Upper lobe of right lung (tissue), 1 donor: ENCODE measurements at regions not wholly inside any gene's neighbourhood (a gene's known extent, or its start where the extent isn't known, plus 50 kb on each side); places are given as distances from the start of the nearest gene placed in this dataset.

ENCODE experiments used
- ATAC-seq: fragments of 200-7000 bp; cut with Tn5 transposase; one replicate; pipeline ENCODE4 v1.9.1; 2020; ENCODE audit warnings: mild to moderate bottlenecking, moderate library complexity
- DNase-seq: peaks from one replicate; pipeline ENCODE4 v3.0.0-alpha.2; 2020
- H3K27ac ChIP-seq: fragments of 200-600 bp; one replicate; pipeline ENCODE4 v1.8.0; 2022
- H3K27me3 ChIP-seq: fragments of 200-600 bp; one replicate; pipeline ENCODE4 v1.8.0; 2022; ENCODE audit warnings: mild to moderate bottlenecking
- H3K36me3 ChIP-seq: fragments of 200-600 bp; one replicate; pipeline ENCODE4 v1.8.0; 2022
- H3K4me1 ChIP-seq: fragments of 200-600 bp; one replicate; pipeline ENCODE4 v1.8.0; 2022
- H3K4me3 ChIP-seq: fragments of 200-600 bp; one replicate; pipeline ENCODE4 v1.8.0; 2022; ENCODE audit warnings: mild to moderate bottlenecking
- H3K9me3 ChIP-seq: fragments of 200-600 bp; one replicate; pipeline ENCODE4 v1.8.0; 2022
- intact Hi-C: fragments of 100-400 bp; cut with DNase I; formaldehyde crosslinking; loops from one replicate; pipeline ENCODE4 v1.11.0; 2022
- TF ChIP-seq, protein P1 (sequence below): fragments of 200-600 bp; IDR thresholded peaks from one replicate; pipeline ENCODE4 v1.8.0; 2022; ENCODE audit warnings: antibody characterized with exemption
- donor health status: DM: no; HTN: yes; CAD: no; lungs with severe emphysema.

GRCh38 chr5:92468295-92468694 is 1085.2 kb upstream of the ARRDC3 start:
- ATAC-seq, result no peak
- H3K36me3 ChIP-seq, result no peaks in the 10 kb centered on the region
- DNase-seq, result no peak
- H3K4me1 ChIP-seq, result no peaks in the 10 kb centered on the region
- TF ChIP-seq, protein P1, sequence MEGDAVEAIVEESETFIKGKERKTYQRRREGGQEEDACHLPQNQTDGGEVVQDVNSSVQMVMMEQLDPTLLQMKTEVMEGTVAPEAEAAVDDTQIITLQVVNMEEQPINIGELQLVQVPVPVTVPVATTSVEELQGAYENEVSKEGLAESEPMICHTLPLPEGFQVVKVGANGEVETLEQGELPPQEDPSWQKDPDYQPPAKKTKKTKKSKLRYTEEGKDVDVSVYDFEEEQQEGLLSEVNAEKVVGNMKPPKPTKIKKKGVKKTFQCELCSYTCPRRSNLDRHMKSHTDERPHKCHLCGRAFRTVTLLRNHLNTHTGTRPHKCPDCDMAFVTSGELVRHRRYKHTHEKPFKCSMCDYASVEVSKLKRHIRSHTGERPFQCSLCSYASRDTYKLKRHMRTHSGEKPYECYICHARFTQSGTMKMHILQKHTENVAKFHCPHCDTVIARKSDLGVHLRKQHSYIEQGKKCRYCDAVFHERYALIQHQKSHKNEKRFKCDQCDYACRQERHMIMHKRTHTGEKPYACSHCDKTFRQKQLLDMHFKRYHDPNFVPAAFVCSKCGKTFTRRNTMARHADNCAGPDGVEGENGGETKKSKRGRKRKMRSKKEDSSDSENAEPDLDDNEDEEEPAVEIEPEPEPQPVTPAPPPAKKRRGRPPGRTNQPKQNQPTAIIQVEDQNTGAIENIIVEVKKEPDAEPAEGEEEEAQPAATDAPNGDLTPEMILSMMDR, result no peak
- no peak overlapping the region for H3K27ac ChIP-seq
- no peaks in the 10 kb centered on the region for H3K27me3 ChIP-seq
- no peaks in the 10 kb centered on the region for H3K9me3 ChIP-seq
- no peak overlapping the region for H3K4me3 ChIP-seq
- intact Hi-C loops, result no loop called here

- no peaks in the 10 kb centered on the region for H3K36me3 ChIP-seq
- no peak overlapping the region for H3K27ac ChIP-seq
- intact Hi-C loops, result no loop called here
- H3K9me3 ChIP-seq, result no peaks in the 10 kb centered on the region
- H3K27me3 ChIP-seq, result no peaks in the 10 kb centered on the region
- TF ChIP-seq, protein P1, result no peak
- H3K4me3 ChIP-seq, result no peak overlapping the region
- no peaks in the 10 kb centered on the region for H3K4me1 ChIP-seq
- ATAC-seq (no peak), DNase-seq (no peak)
These were observed 1084.6 kb upstream of the ARRDC3 start for GRCh38 chr5:92467695-92468094.

DNA sequence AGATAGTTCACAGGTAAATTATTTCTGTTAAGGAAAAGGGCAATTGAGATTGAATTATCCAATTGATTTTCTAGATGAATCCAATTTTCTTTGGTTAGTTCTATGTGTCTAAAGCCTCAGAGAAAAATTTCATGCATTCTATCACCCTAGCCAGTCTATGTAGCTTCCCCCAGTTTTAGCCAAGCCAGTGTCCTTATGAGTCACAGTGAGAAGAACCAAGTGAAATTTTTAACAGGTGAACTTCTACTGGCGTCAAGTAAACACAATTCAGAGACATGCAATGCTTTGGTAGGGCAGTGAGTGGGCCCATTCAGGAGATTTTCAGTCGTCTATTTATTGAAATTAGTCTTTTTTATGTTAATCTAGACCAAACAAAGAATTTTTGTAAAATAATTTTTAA is 1077.4 kb upstream of the ARRDC3 start:
- Histone ChIP-seq H3K27me3 (no peaks in the 10 kb centered on the region), H3K9me3 (no peaks in the 10 kb centered on the region), H3K36me3 (no peaks in the 10 kb centered on the region), H3K4me1 (no peaks in the 10 kb centered on the region), H3K4me3 (no peak overlapping the region), H3K27ac (no peak overlapping the region)
- DNase-seq (no peak), ATAC-seq (no peak)
- intact Hi-C loops, result no loop called here
- TF ChIP-seq, protein P1, result no peak

DNA sequence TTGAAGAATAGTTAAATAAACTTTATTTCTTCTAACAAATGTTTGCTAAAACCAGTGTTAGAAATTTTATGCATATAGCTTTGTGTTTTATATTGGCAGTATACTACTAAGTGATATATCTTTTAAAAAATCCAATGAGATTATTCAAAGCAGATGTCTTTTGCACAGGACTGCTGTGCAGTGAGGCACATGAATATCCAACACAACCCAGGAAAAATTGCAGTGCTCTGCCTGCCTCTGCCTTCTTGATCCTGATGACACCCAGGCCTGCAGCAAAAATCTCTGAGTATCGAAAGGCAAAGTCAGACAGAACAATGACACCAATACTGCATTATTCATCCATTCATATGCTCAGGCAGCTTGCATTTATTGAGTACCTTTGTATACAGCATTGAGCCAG is 1076.5 kb upstream of the ARRDC3 start:
- no peaks in the 10 kb centered on the region for H3K4me1 ChIP-seq
- ATAC-seq (no peak), DNase-seq (no peak)
- H3K27me3 ChIP-seq, result no peaks in the 10 kb centered on the region
- no peak overlapping the region for H3K4me3 ChIP-seq
- H3K27ac ChIP-seq, result no peak overlapping the region
- H3K9me3 ChIP-seq, result no peaks in the 10 kb centered on the region
- intact Hi-C loops, result no loop called here
- TF ChIP-seq, protein P1, result no peak
- no peaks in the 10 kb centered on the region for H3K36me3 ChIP-seq

- no peaks in the 10 kb centered on the region for H3K36me3 ChIP-seq
- H3K27me3 ChIP-seq, result no peaks in the 10 kb centered on the region
- ATAC-seq, result no peak
- H3K4me1 ChIP-seq, result no peaks in the 10 kb centered on the region
- no peak for DNase-seq
- H3K27ac ChIP-seq, result no peak overlapping the region
- TF ChIP-seq, protein P1, result no peak
- intact Hi-C loops, result no loop called here
- no peak overlapping the region for H3K4me3 ChIP-seq
- no peaks in the 10 kb centered on the region for H3K9me3 ChIP-seq
These were observed 1071.9 kb upstream of the ARRDC3 start for GRCh38 chr5:92455011-92455410.

- Histone ChIP-seq H3K27ac (no peak overlapping the region), H3K9me3 (no peaks in the 10 kb centered on the region), H3K27me3 (no peaks in the 10 kb centered on the region), H3K36me3 (no peaks in the 10 kb centered on the region), H3K4me1 (no peaks in the 10 kb centered on the region), H3K4me3 (no peak overlapping the region)
- no peak for DNase-seq
- TF ChIP-seq, protein P1, result no peak
- intact Hi-C loops, result no loop called here
- ATAC-seq, result no peak
These were observed 1061.8 kb upstream of the ARRDC3 start for GRCh38 chr5:92444888-92445287.
